HEK293 (cell line): ENCODE measurements at regions not wholly inside any gene's neighbourhood (a gene's known extent, or its start where the extent isn't known, plus 50 kb on each side); places are given as distances from the start of the nearest gene placed in this dataset.

ENCODE experiments used
- CTCF ChIA-PET: fragments of 350-600 bp; formaldehyde crosslinking; extraction: SDS; loops from one replicate; lab custom pipeline; 2021; ENCODE audit warnings: antibody characterized with exemption; lab: Yijun Ruan, JAX
- POLR2A ChIA-PET: fragments of 300-600 bp; formaldehyde crosslinking; extraction: SDS; loops from one replicate; lab custom pipeline; 2020; ENCODE audit warnings: antibody characterized with exemption, inconsistent platforms; lab: Yijun Ruan, JAX
- H3K27ac ChIP-seq: fragments of 200-500 bp; sonication (Bioruptor generic); 2 replicates; pipeline ENCODE4 v1.5.1; 2014; ENCODE audit warnings: low read depth, low read length, control low read depth, inconsistent platforms; ENCODE audit errors: extremely low read depth
- H3K36me3 ChIP-seq, 2 experiments: fragments of 200-500 bp in 1 of 2; sonication (Bioruptor generic) in 1 of 2; 1 replicate in 1 of 2; 2 replicates in 1 of 2; pipeline ENCODE4 v1.5.1; 2014 to 2017; ENCODE audit warnings: inconsistent platforms in 2 of 2, low read length in 2 of 2; ENCODE audit not compliant: control insufficient read depth in 2 of 2, insufficient read depth in 1 of 2
- H3K4me1 ChIP-seq: fragments of 200-500 bp; sonication (Bioruptor generic); 2 replicates; pipeline ENCODE4 v1.5.1; 2014; ENCODE audit warnings: mild to moderate bottlenecking, low read length, inconsistent platforms; ENCODE audit not compliant: control insufficient read depth, insufficient read depth
- H3K4me3 ChIP-seq: 2 replicates; pipeline ENCODE4 v1.5.1; 2011; ENCODE audit warnings: low read depth, mild to moderate bottlenecking, control low read depth, low read length, moderate library complexity
- H3K9me3 ChIP-seq: fragments of 200-500 bp; sonication (Bioruptor generic); 2 replicates; pipeline ENCODE4 v1.5.1; 2014; ENCODE audit warnings: low read depth, low read length, inconsistent platforms; ENCODE audit not compliant: control insufficient read depth, insufficient read depth
- ELK4 ChIP-seq: IDR thresholded peaks from 2 replicates; pipeline ENCODE4 v1.6.1; 2011; ENCODE audit warnings: mild to moderate bottlenecking, low read depth, low read length, borderline replicate concordance
- GLI2 ChIP-seq: fragments of 450-650 bp; formaldehyde crosslinking; IDR thresholded peaks from 2 replicates; pipeline ENCODE4; 2017; ENCODE audit warnings: missing biosample characterization, missing genetic modification characterization, low read depth, borderline replicate concordance
- IKZF3 ChIP-seq: fragments of 450-650 bp; IDR thresholded peaks from 2 replicates; pipeline ENCODE4 v1.5.0; 2018; ENCODE audit warnings: missing biosample characterization, mild to moderate bottlenecking, missing genetic modification characterization, moderate library complexity
- ZBTB11 ChIP-seq: fragments of 450-650 bp; formaldehyde crosslinking; conservative IDR thresholded peaks from 2 replicates; pipeline ENCODE4 v1.5.1; 2016; ENCODE audit warnings: low read depth, missing biosample characterization, missing genetic modification characterization
- ZFP3 ChIP-seq: fragments of 450-650 bp; formaldehyde crosslinking; IDR thresholded peaks from 2 replicates; pipeline ENCODE4 v1.5.1; 2016; ENCODE audit warnings: low read depth, missing biosample characterization, missing genetic modification characterization
- ZNF121 ChIP-seq: fragments of 450-650 bp; formaldehyde crosslinking; IDR thresholded peaks from 2 replicates; pipeline ENCODE4 v1.5.1; 2016; ENCODE audit warnings: missing biosample characterization, missing genetic modification characterization
- ZNF19 ChIP-seq: fragments of 450-650 bp; formaldehyde crosslinking; IDR thresholded peaks from 2 replicates; pipeline ENCODE4; 2016; ENCODE audit warnings: missing biosample characterization, missing genetic modification characterization, low read depth
- ZNF2 ChIP-seq: fragments of 450-650 bp; formaldehyde crosslinking; IDR thresholded peaks from 2 replicates; pipeline ENCODE4 v1.5.1; 2016; ENCODE audit warnings: missing biosample characterization, missing genetic modification characterization
- ZNF223 ChIP-seq: fragments of 450-650 bp; formaldehyde crosslinking; IDR thresholded peaks from 2 replicates; pipeline ENCODE4 v1.5.1; 2016; ENCODE audit warnings: missing biosample characterization, missing genetic modification characterization
- ZNF26 ChIP-seq: fragments of 450-650 bp; formaldehyde crosslinking; IDR thresholded peaks from 2 replicates; pipeline ENCODE4 v1.5.1; 2016; ENCODE audit warnings: missing biosample characterization, missing genetic modification characterization
- ZNF354C ChIP-seq: fragments of 450-650 bp; formaldehyde crosslinking; IDR thresholded peaks from 2 replicates; pipeline ENCODE4 v1.5.1; 2016; ENCODE audit warnings: missing biosample characterization, missing genetic modification characterization, low read depth, borderline replicate concordance
- ZNF37A ChIP-seq: fragments of 450-650 bp; IDR thresholded peaks from 2 replicates; pipeline ENCODE4 v1.5.1; 2018; ENCODE audit warnings: missing biosample characterization, missing genetic modification characterization
- ZNF48 ChIP-seq: fragments of 450-650 bp; formaldehyde crosslinking; IDR thresholded peaks from 2 replicates; pipeline ENCODE4 v1.5.1; 2016; ENCODE audit warnings: missing biosample characterization, missing genetic modification characterization
- ZNF518A ChIP-seq: fragments of 450-650 bp; formaldehyde crosslinking; conservative IDR thresholded peaks from 2 replicates; pipeline ENCODE4 v1.5.1; 2016; ENCODE audit warnings: low read depth, missing biosample characterization, missing genetic modification characterization
- ZNF530 ChIP-seq: fragments of 450-650 bp; formaldehyde crosslinking; IDR thresholded peaks from 2 replicates; pipeline ENCODE4 v1.5.1; 2016; ENCODE audit warnings: low read depth, missing biosample characterization, missing genetic modification characterization
- ZNF580 ChIP-seq: fragments of 450-650 bp; formaldehyde crosslinking; IDR thresholded peaks from 2 replicates; pipeline ENCODE4 v1.5.1; 2016; ENCODE audit warnings: missing biosample characterization, missing genetic modification characterization
- ZNF639 ChIP-seq: fragments of 450-650 bp; formaldehyde crosslinking; IDR thresholded peaks from 2 replicates; pipeline ENCODE4 v1.5.1; 2016; ENCODE audit warnings: missing biosample characterization, missing genetic modification characterization
- ZNF654 ChIP-seq: fragments of 450-650 bp; formaldehyde crosslinking; IDR thresholded peaks from 2 replicates; pipeline ENCODE4 v1.5.1; 2016; ENCODE audit warnings: low read depth, missing biosample characterization, missing genetic modification characterization
- ZNF837 ChIP-seq: fragments of 450-650 bp; formaldehyde crosslinking; IDR thresholded peaks from 2 replicates; pipeline ENCODE4 v1.5.1; 2016; ENCODE audit warnings: missing biosample characterization, missing genetic modification characterization
- ZSCAN16 ChIP-seq: fragments of 450-650 bp; formaldehyde crosslinking; IDR thresholded peaks from 2 replicates; pipeline ENCODE4 v1.5.1; 2016; ENCODE audit warnings: missing biosample characterization, missing genetic modification characterization

GRCh38 chr1:88272216-88272615 lies 411.9 kb upstream of the PKN2 start:
- Histone ChIP-seq H3K4me1 (no peaks in the 10 kb centered on the region), H3K36me3 (no peaks in the 10 kb centered on the region), H3K9me3 (no peaks in the 10 kb centered on the region), H3K27ac (no peak overlapping the region), H3K4me3 (no peak overlapping the region)
- POLR2A ChIA-PET: no interaction called here
- TF ChIP-seq ZNF223 (tag by site-specific recombination) (no peak), ZNF518A (no peak), ZNF37A (no peak), ZNF2 (tag by site-specific recombination) (no peak), ZFP3 (tag by site-specific recombination) (no peak), ELK4 (no peak), ZNF48 (tag by site-specific recombination) (no peak), ZNF639 (no peak), ZNF121 (tag by site-specific recombination) (no peak), ZNF580 (tag by site-specific recombination) (no peak), ZNF26 (tag by site-specific recombination) (no peak), IKZF3 (tag by site-specific recombination) (no peak), ZSCAN16 (tag by site-specific recombination) (no peak), ZNF354C (tag by site-specific recombination) (no peak), ZNF654 (tag by site-specific recombination) (no peak), ZNF837 (tag by site-specific recombination) (no peak), ZNF19 (no peak), GLI2 (tag by site-specific recombination) (no peak), ZBTB11 (no peak), ZNF530 (tag by site-specific recombination) (no peak)
- CTCF ChIA-PET: interaction anchor here (0.8 kb wide), 1 partner anchor 39 kb away, joined by 3 read pairs; no protein-coding TSS in a partner anchor
